ENCODE measurements at regions not wholly inside any gene's neighbourhood (a gene's known extent, or its start where the extent isn't known, plus 50 kb on each side); places are given as distances from the start of the nearest gene placed in this dataset.

DNA sequence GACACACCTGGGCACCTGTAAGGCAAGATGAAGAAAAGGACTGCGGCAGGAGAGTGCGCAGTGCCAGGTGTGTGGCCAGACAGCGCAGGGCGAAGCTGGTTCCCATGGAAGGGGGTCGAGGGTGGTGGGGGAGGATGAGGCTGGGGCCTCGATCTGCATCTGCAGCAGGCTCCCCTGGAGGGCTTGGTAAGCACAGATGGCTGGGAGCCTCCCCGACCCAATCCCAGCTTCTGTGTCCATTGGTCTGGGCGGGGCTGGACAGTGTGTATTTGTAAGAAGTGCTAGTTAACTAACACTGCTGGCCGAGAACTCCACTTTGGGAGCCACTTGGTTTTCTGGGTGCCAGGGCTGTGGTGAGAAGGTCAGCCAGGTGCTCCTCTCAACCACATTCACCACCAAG lies 385.1 kb upstream of the IRX1 start:
- H3K9me3 ChIP-seq (ENCODE audit: control insufficient read depth, insufficient read depth, low read depth, low read length): no peaks in the 10 kb centered on the region
- no peak overlapping the region for H3K27ac ChIP-seq (ENCODE audit: low read depth, low read length)
- H3K4me3 ChIP-seq (ENCODE audit: low read depth, low read length): no peak overlapping the region
- no peaks in the 10 kb centered on the region; the same call in 1 of the 2 replicates for H3K27me3 ChIP-seq (ENCODE audit: control insufficient read depth, insufficient read depth, low read length)
- H3K4me1 ChIP-seq (ENCODE audit: control insufficient read depth, insufficient read depth, low read length): no peaks in the 10 kb centered on the region
- no peak overlapping the region for H3K9ac ChIP-seq (ENCODE audit: low read length)
- no peaks in the 10 kb centered on the region for H3K36me3 ChIP-seq (ENCODE audit: control insufficient read depth, insufficient read depth, low read length)

DNA sequence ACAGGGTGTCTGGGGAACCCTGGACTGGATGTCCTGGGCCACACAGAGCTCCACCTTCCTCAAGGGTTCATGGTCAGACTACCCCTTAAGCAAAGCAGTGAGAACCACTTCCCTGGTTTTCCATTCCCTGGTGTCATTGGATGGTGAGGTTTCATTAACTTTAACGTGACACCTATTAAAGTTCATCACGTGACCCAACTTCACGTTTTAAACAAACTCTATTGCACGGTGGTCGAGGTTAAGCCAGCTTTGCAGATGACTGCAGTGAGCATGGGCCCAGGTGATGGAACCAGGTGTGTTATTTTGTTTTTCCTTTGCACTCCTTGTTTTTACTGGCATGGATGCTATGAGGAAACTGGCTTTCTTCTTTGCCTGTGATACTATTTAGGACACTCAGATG lies 385.7 kb upstream of the IRX1 start:
- no peak overlapping the region for H3K27ac ChIP-seq (ENCODE audit: low read depth, low read length)
- no peak overlapping the region for H3K9ac ChIP-seq (ENCODE audit: low read length)
- H3K36me3 ChIP-seq (ENCODE audit: control insufficient read depth, insufficient read depth, low read length): no peaks in the 10 kb centered on the region
- H3K4me1 ChIP-seq (ENCODE audit: control insufficient read depth, insufficient read depth, low read length): no peaks in the 10 kb centered on the region
- no peaks in the 10 kb centered on the region; the same call in 1 of the 2 replicates for H3K27me3 ChIP-seq (ENCODE audit: control insufficient read depth, insufficient read depth, low read length)
- H3K4me3 ChIP-seq (ENCODE audit: low read depth, low read length): no peak overlapping the region
- H3K9me3 ChIP-seq (ENCODE audit: control insufficient read depth, insufficient read depth, low read depth, low read length): no peaks in the 10 kb centered on the region

DNA sequence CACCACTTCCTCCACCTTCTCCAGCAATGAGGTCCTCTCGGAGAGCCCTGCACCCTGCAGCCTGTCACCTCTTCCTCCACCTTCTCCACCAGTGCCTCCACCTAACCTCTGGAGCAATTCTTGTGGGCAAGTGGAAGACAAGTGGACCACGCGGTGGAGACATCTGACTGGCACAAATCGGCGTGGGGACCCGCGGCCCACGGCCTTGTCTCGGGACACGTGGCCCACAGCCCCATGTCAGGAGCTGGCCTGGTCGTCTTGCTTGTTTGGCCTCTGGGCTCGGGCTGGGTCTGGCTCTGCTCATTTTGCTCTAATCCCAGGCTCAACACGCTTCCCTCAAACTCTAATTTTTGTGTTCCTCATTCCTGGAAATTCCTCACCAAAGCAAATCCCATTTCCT lies 393.1 kb upstream of the IRX1 start:
- H3K36me3 ChIP-seq (ENCODE audit: control insufficient read depth, insufficient read depth, low read length): no peaks in the 10 kb centered on the region
- H3K27me3 ChIP-seq (ENCODE audit: control insufficient read depth, insufficient read depth, low read length): peaks cover 32% of the 10 kb centered on the region

DNA sequence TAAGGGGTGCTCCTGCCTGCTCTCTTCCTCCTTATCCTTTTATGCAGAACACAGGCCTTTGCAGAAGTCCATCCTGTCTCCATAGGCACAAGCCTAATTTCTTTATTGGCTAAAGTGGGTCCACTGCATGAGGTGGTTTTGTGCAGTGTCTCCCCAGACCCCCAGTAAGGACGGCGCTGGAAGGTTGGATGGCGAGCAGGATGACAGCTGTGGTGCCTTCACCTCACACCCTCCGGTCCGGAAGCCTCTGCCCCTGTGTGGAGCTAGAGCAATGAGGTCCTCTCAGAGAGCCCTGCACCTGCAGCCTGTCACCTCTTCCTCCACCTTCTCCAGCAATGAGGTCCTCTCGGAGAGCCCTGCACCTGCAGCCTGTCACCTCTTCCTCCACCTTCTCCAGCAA lies 393.7 kb upstream of the IRX1 start:
- Histone ChIP-seq H3K27me3 (ENCODE audit: control insufficient read depth, insufficient read depth, low read length) (peaks cover 38% of the 10 kb centered on the region), H3K36me3 (ENCODE audit: control insufficient read depth, insufficient read depth, low read length) (no peaks in the 10 kb centered on the region), H3K9ac (ENCODE audit: low read length) (no peak overlapping the region), H3K27ac (ENCODE audit: low read depth, low read length) (no peak overlapping the region), H3K9me3 (ENCODE audit: control insufficient read depth, insufficient read depth, low read depth, low read length) (peaks cover 5% of the 10 kb centered on the region; the same call in 1 of the 2 replicates), H3K4me1 (ENCODE audit: control insufficient read depth, insufficient read depth, low read length) (peaks cover 6% of the 10 kb centered on the region), H3K4me3 (ENCODE audit: low read depth, low read length) (no peak overlapping the region)

More for the DNA sequence above, 393.1 kb upstream of the IRX1 start:
- H3K4me1 ChIP-seq (ENCODE audit: control insufficient read depth, insufficient read depth, low read length): no peaks in the 10 kb centered on the region; the same call in none of the 2 replicates
- no peak overlapping the region for H3K9ac ChIP-seq (ENCODE audit: low read length)
- peaks cover 5% of the 10 kb centered on the region; the same call in 1 of the 2 replicates for H3K9me3 ChIP-seq (ENCODE audit: control insufficient read depth, insufficient read depth, low read depth, low read length)
- H3K4me3 ChIP-seq (ENCODE audit: low read depth, low read length): no peak overlapping the region
- H3K27ac ChIP-seq (ENCODE audit: low read depth, low read length): no peak overlapping the region

DNA sequence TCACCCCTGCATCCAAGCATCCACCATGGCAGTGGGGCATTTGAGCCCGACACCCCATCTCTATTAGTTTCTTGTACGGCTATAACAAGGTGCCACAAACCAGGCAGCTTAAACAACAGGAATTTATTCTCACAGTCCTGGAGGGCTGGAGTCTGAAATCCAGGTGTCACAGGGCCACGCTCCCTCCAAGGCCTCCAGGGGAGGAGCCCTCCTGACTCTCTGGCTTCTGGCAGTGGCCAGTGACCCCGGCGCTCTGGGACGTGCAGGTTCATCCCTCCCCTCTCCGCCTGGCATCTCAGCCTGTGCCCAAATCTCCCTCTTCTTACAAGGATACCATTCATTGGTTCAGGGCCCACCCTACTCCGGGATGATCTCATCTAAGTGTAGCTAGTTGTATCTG lies 394.5 kb upstream of the IRX1 start:
- Histone ChIP-seq H3K9me3 (ENCODE audit: control insufficient read depth, insufficient read depth, low read depth, low read length) (peaks cover 5% of the 10 kb centered on the region; the same call in 1 of the 2 replicates), H3K27ac (ENCODE audit: low read depth, low read length) (no peak overlapping the region), H3K27me3 (ENCODE audit: control insufficient read depth, insufficient read depth, low read length) (peaks cover 41% of the 10 kb centered on the region)

DNA sequence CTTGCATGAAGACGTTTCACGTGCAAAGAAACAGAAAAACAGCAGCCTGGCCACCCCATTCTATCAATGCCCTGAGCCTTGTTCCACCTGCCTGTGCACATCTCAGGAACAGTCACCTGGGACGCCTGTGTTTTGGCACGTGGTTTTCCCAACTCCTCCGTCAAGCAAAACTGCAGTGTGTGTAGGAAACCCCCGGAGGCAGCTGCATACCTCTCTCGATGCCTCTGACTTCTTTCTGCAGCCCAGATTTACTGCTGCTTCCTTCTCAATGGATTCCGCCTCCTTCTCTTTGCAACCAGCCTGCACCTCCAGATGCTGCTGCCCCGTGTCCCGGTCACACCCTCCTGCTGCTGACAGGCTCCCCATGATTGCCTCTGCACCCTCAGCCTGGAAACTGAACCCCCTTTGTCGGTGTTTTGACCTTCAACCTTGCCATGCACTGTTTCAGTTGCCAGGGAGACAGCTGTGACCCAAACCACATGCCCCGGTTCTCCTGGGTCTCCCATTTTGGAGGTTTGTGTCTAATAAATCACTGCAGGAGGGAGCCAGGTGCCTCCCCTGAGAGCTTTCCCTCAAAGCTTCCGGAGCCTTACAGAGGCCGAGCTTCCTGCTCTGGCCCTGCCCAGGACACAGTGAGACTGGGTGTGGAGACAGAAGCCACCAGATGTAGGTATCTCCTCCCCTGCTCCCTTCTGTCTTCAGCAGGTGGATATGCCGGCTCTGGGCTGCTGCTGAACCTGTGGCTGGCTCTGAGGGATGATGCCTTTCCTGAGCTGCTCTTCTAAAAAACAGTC lies 395.5 kb upstream of the IRX1 start:
- H3K27me3 ChIP-seq (ENCODE audit: control insufficient read depth, insufficient read depth, low read length): peaks cover 41% of the 10 kb centered on the region
- no peak overlapping the region for H3K9ac ChIP-seq (ENCODE audit: low read length)
- H3K27ac ChIP-seq (ENCODE audit: low read depth, low read length): no peak overlapping the region
- H3K36me3 ChIP-seq (ENCODE audit: control insufficient read depth, insufficient read depth, low read length): no peaks in the 10 kb centered on the region
- no peak overlapping the region for H3K4me3 ChIP-seq (ENCODE audit: low read depth, low read length)
- H3K9me3 ChIP-seq (ENCODE audit: control insufficient read depth, insufficient read depth, low read depth, low read length): peaks cover 5% of the 10 kb centered on the region; the same call in 1 of the 2 replicates
- H3K4me1 ChIP-seq (ENCODE audit: control insufficient read depth, insufficient read depth, low read length): peaks cover 17% of the 10 kb centered on the region

More for the DNA sequence above, 394.5 kb upstream of the IRX1 start:
- H3K9ac ChIP-seq (ENCODE audit: low read length): no peak overlapping the region
- H3K4me3 ChIP-seq (ENCODE audit: low read depth, low read length): no peak overlapping the region
- H3K36me3 ChIP-seq (ENCODE audit: control insufficient read depth, insufficient read depth, low read length): no peaks in the 10 kb centered on the region
- peaks cover 13% of the 10 kb centered on the region for H3K4me1 ChIP-seq (ENCODE audit: control insufficient read depth, insufficient read depth, low read length)

DNA sequence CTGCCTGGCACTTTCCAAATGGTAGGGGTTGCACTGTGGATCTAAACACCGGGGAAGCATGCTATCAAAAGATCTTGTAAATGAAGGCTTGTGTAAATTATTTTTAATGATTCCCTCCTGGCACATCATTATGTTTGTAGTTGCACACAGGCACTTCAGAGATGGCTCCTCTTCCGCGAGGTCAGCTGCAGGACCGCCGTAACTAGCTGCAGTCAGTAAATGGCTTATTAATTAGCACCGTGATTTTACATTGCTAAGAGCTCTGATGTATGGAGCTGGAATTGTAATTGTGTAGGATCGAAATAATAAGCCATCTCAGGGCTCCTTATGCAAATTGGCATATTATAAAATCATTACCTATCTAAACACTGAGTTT lies 397.6 kb upstream of the IRX1 start:
- peak overlapping the region; percentile 64 for H3K4me3 ChIP-seq (ENCODE audit: low read depth, low read length)
- peaks cover 28% of the 10 kb centered on the region for H3K4me1 ChIP-seq (ENCODE audit: control insufficient read depth, insufficient read depth, low read length)
- H3K9me3 ChIP-seq (ENCODE audit: control insufficient read depth, insufficient read depth, low read depth, low read length): no peaks in the 10 kb centered on the region
- H3K27me3 ChIP-seq (ENCODE audit: control insufficient read depth, insufficient read depth, low read length): peaks cover 41% of the 10 kb centered on the region
- H3K27ac ChIP-seq (ENCODE audit: low read depth, low read length): no peak overlapping the region
- H3K36me3 ChIP-seq (ENCODE audit: control insufficient read depth, insufficient read depth, low read length): no peaks in the 10 kb centered on the region
- H3K9ac ChIP-seq (ENCODE audit: low read length): no peak overlapping the region

DNA sequence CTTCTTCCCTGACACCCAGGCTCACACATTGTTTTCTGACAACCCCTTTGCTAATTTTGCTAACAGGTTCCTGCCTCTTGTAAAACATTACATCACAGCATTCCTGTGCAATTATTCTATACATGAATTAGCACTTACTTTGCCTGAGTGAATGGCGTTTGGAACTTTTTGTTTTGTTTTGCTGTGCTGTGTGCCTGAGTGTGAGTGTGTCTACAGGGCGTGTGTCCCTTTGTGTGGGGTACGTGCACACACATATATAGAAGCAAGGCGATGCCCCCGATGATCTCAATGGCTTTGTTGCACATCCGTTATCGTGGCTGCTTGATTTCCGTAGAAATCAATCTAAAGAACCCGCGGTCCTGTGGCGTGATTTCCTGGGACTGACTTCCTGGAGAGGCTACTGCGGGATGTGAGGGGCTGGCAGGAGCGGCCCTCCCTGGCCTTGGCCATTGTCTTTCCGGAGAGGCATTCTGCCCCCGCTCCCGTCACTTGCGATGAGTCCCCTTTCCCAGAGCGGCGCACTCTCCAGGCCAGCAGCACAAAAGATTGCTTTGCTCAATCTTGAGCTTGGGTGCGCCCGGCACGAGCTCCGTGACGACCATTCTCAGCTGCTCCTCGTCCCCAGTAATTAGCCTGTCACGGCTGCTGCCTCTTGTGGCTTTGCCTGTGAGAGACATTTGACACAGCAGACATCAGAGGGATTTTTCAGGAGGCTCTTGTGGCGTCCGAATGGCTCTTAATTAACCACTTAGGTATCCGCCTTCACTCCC lies 398.1 kb upstream of the IRX1 start:
- H3K36me3 ChIP-seq (ENCODE audit: control insufficient read depth, insufficient read depth, low read length): no peaks in the 10 kb centered on the region
- peaks cover 28% of the 10 kb centered on the region for H3K4me1 ChIP-seq (ENCODE audit: control insufficient read depth, insufficient read depth, low read length)
- H3K9me3 ChIP-seq (ENCODE audit: control insufficient read depth, insufficient read depth, low read depth, low read length): no peaks in the 10 kb centered on the region
- peaks cover 41% of the 10 kb centered on the region for H3K27me3 ChIP-seq (ENCODE audit: control insufficient read depth, insufficient read depth, low read length)
- no peak overlapping the region for H3K27ac ChIP-seq (ENCODE audit: low read depth, low read length)
- H3K4me3 ChIP-seq (ENCODE audit: low read depth, low read length): peak overlapping the region; percentile 64
- H3K9ac ChIP-seq (ENCODE audit: low read length): peak overlapping the region; percentile 43

DNA sequence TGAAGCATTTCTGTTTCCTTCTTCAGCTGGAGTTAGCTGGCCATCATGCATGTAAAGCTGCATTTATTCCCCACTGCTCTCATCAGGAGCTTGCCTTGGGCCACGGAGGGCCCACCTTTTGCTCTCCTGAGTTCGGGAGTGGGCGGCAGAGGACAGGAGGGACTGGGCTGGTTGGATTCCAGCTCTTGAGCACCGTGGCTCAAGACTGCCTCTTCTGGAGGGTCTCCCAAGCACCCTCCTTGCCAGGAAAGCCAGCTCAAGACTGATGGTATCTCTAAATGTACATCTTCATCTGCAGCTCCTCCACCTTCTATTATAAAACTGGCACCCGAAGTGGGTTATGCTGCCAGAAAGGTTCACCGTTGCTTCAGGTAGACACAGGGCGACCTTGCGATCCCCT lies 399.6 kb upstream of the IRX1 start:
- H3K36me3 ChIP-seq (ENCODE audit: control insufficient read depth, insufficient read depth, low read length): no peaks in the 10 kb centered on the region
- no peak overlapping the region for H3K27ac ChIP-seq (ENCODE audit: low read depth, low read length)
- no peak overlapping the region for H3K9ac ChIP-seq (ENCODE audit: low read length)
- no peaks in the 10 kb centered on the region for H3K9me3 ChIP-seq (ENCODE audit: control insufficient read depth, insufficient read depth, low read depth, low read length)
- no peak overlapping the region for H3K4me3 ChIP-seq (ENCODE audit: low read depth, low read length)
- H3K4me1 ChIP-seq (ENCODE audit: control insufficient read depth, insufficient read depth, low read length): peaks cover 28% of the 10 kb centered on the region
- H3K27me3 ChIP-seq (ENCODE audit: control insufficient read depth, insufficient read depth, low read length): peaks cover 40% of the 10 kb centered on the region

DNA sequence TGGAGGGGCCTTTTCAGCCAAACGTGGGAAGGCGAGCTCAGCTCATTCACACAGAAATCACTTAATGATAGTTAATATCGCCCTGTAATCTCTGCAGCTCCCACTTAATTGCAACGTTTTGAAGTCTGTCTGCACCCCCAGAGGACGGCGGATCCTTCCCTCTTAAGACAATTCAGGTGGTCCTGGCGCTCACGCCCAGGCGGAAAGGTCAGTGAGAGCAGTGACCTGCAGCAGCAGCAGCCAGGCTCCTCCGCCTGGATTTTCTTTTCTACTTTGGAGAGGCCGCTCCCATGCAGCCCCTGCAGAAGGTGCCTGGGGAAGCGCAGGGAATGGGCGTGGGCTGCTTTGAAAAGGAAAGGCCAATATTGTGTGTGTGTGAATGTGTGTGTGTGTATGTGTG lies 400.9 kb upstream of the IRX1 start:
- H3K4me3 ChIP-seq (ENCODE audit: low read depth, low read length): no peak overlapping the region
- no peaks in the 10 kb centered on the region for H3K36me3 ChIP-seq (ENCODE audit: control insufficient read depth, insufficient read depth, low read length)
- no peaks in the 10 kb centered on the region for H3K9me3 ChIP-seq (ENCODE audit: control insufficient read depth, insufficient read depth, low read depth, low read length)
- peaks cover 27% of the 10 kb centered on the region for H3K27me3 ChIP-seq (ENCODE audit: control insufficient read depth, insufficient read depth, low read length)
- no peak overlapping the region for H3K27ac ChIP-seq (ENCODE audit: low read depth, low read length)
- H3K9ac ChIP-seq (ENCODE audit: low read length): no peak overlapping the region
- peaks cover 28% of the 10 kb centered on the region for H3K4me1 ChIP-seq (ENCODE audit: control insufficient read depth, insufficient read depth, low read length)

DNA sequence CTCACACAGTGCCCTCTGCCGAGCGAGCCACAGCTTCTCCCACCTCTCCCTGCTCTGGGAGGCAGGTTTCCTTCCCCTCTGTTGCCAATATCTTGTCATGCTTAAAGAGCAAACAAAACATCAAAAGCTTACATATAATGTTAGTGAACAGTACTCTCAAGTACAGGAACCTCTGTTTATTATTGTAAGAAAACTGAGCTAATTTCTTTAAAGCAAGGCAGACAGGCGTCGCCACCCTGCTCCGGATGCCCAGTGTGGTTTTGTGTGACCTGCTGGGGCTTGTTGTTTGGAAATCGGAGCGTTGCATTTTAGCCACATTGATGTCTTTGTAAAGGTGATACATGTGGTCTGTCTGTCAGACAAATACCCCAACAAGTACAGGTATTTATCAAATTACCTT lies 401.4 kb upstream of the IRX1 start:
- Histone ChIP-seq H3K27ac (ENCODE audit: low read depth, low read length) (no peak overlapping the region), H3K9me3 (ENCODE audit: control insufficient read depth, insufficient read depth, low read depth, low read length) (no peaks in the 10 kb centered on the region), H3K4me3 (ENCODE audit: low read depth, low read length) (no peak overlapping the region), H3K9ac (ENCODE audit: low read length) (no peak overlapping the region), H3K36me3 (ENCODE audit: control insufficient read depth, insufficient read depth, low read length) (no peaks in the 10 kb centered on the region), H3K27me3 (ENCODE audit: control insufficient read depth, insufficient read depth, low read length) (peaks cover 23% of the 10 kb centered on the region), H3K4me1 (ENCODE audit: control insufficient read depth, insufficient read depth, low read length) (peaks cover 28% of the 10 kb centered on the region)
